ENCODE measurements at regions not wholly inside any gene's neighbourhood (a gene's known extent, or its start where the extent isn't known, plus 50 kb on each side); places are given as distances from the start of the nearest gene placed in this dataset.

DNA sequence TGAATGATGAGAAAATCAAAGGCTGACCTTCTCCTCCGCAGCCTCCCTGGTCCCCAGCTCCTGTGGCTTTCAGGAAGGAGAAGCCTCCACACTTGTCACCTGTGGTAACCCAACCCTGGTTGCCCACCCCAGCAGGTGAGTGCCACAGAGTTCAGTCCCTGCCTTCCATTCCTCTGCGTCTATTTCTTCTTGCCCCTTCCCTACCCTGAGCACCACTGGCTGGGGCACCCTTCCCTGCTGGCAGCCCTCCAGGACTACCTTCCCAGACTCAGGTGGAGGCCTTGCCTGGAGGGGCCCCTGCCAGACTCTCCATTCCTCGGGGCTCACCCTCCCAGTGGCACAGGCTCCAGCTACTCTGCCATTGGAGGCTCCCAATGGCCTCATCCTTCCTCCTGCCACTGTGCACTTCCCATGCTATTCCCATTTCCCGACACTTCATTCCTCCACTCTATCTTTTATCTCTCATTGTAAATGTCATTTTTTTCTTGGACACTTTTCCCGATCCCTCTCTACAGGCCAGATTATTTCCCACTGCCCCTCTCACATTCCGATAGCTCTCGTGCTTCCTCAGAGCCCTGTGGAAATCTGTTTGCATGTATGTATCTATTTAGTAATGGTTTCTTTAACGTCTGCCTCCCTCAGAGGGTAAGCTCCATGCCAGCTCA, 90.6 kb upstream of the PCBD1 start:
- H3K9ac ChIP-seq (ENCODE audit: low read length) = no peak overlapping the region
- no peaks in the 10 kb centered on the region for H3K36me3 ChIP-seq (ENCODE audit: insufficient read depth, low read length)
- H3K27me3 ChIP-seq (ENCODE audit: insufficient read depth, low read length) = no peaks in the 10 kb centered on the region; the same call in 1 of the 2 replicates

DNA sequence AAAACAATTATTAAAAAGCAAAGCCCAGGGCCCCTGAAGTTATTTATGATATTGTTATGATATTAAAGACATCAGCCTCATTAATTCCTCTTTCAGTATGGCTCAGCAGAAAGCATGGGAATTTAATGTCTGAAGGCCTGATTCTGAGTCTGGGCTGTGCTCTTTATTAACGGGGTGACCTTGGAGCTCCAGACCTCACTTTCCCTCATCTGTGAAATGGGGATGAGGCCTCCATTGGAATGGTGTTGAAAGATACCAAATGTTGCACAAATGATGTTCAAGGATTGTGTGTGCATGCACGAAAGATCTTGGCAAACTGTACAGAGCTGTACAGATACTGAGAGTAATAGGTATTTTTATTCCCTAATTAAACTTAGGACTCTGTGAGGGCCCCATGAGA, 92.3 kb upstream of the PCBD1 start:
- Histone ChIP-seq H3K79me2 (ENCODE audit: insufficient read depth, low read length) (no peaks in the 10 kb centered on the region), H3K27me3 (ENCODE audit: insufficient read depth, low read length) (no peaks in the 10 kb centered on the region; the same call in 1 of the 2 replicates), H3K4me3 (ENCODE audit: low read depth, low read length, poor library complexity, severe bottlenecking) (no peak overlapping the region), H4K20me1 (ENCODE audit: insufficient read depth, low read length) (no peaks in the 10 kb centered on the region), H3K4me2 (ENCODE audit: low read length) (no peak overlapping the region), H3K27ac (ENCODE audit: low read depth, low read length, poor library complexity, severe bottlenecking) (no peak overlapping the region), H3K9me2 (ENCODE audit: low read depth, low read length) (no peaks in the 10 kb centered on the region), H3F3A (ENCODE audit: insufficient read depth, low read length) (no peaks in the 10 kb centered on the region), H2AFZ (ENCODE audit: low read length) (no peak overlapping the region), H3K36me3 (ENCODE audit: insufficient read depth, low read length) (no peaks in the 10 kb centered on the region), H3K9ac (ENCODE audit: low read length) (no peak overlapping the region), H3K4me1 (ENCODE audit: insufficient read depth, low read length, severe bottlenecking) (no peaks in the 10 kb centered on the region), H3K9me3 (ENCODE audit: low read length) (no peaks in the 10 kb centered on the region)
- TF ChIP-seq EZH2 (IDR thresholded peaks at IDR 0.05; ENCODE audit: borderline replicate concordance, low read length) = no peak
- TF ChIP-seq, protein P1, sequence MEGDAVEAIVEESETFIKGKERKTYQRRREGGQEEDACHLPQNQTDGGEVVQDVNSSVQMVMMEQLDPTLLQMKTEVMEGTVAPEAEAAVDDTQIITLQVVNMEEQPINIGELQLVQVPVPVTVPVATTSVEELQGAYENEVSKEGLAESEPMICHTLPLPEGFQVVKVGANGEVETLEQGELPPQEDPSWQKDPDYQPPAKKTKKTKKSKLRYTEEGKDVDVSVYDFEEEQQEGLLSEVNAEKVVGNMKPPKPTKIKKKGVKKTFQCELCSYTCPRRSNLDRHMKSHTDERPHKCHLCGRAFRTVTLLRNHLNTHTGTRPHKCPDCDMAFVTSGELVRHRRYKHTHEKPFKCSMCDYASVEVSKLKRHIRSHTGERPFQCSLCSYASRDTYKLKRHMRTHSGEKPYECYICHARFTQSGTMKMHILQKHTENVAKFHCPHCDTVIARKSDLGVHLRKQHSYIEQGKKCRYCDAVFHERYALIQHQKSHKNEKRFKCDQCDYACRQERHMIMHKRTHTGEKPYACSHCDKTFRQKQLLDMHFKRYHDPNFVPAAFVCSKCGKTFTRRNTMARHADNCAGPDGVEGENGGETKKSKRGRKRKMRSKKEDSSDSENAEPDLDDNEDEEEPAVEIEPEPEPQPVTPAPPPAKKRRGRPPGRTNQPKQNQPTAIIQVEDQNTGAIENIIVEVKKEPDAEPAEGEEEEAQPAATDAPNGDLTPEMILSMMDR (IDR thresholded peaks at IDR 0.05; ENCODE audit: low read length) = no peak

More for the DNA sequence above, 90.6 kb upstream of the PCBD1 start:
- no peaks in the 10 kb centered on the region for H3K9me3 ChIP-seq (ENCODE audit: low read length)
- H3K27ac ChIP-seq (ENCODE audit: low read depth, low read length, poor library complexity, severe bottlenecking) = no peak overlapping the region
- H2AFZ ChIP-seq (ENCODE audit: low read length) = no peak overlapping the region
- H3K79me2 ChIP-seq (ENCODE audit: insufficient read depth, low read length) = no peaks in the 10 kb centered on the region
- H3K4me2 ChIP-seq (ENCODE audit: low read length) = no peak overlapping the region
- H3F3A ChIP-seq (ENCODE audit: insufficient read depth, low read length) = no peaks in the 10 kb centered on the region
- H4K20me1 ChIP-seq (ENCODE audit: insufficient read depth, low read length) = no peaks in the 10 kb centered on the region
- no peaks in the 10 kb centered on the region for H3K4me1 ChIP-seq (ENCODE audit: insufficient read depth, low read length, severe bottlenecking)
- TF ChIP-seq, protein P1 (IDR thresholded peaks at IDR 0.05; ENCODE audit: low read length) = no peak
- no peak for TF ChIP-seq EZH2 (IDR thresholded peaks at IDR 0.05; ENCODE audit: borderline replicate concordance, low read length)
- no peaks in the 10 kb centered on the region for H3K9me2 ChIP-seq (ENCODE audit: low read depth, low read length)
- no peak overlapping the region for H3K4me3 ChIP-seq (ENCODE audit: low read depth, low read length, poor library complexity, severe bottlenecking)

DNA sequence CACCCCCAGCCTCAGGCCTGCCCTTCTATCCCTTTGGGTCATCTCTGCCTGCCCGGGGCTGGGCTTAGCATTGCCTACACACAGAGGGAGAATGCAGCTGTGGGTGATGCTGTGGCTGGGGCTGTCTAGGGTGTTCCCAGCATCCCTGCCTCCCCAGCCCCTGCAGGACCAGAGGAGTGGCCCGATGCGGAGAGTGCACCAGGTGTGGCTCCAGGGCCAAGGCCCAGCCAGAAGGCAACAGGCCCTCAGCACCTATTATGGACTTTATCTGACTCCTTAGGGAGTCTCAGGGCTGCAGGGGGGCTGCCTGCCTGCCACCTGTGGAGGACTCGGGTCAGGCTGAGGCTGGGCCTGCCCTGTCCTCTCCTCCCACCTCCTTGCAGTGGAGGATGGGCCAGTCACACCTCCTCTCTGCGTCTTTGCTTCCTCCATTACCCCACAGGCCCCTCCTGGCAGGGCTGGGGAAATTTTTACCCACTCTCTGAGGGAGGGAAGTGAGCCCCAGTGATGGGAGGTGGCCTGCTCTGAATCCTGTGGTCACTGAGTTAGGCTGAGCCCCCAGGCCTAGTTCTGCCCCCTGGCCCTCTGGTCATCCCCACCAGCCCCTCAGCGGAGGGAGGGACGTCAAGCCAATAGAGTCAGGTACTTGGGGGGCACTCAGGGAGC, 92.9 kb upstream of the PCBD1 start:
- H3K4me2 ChIP-seq (ENCODE audit: low read length) = no peak overlapping the region
- H3K9me2 ChIP-seq (ENCODE audit: low read depth, low read length) = no peaks in the 10 kb centered on the region
- no peak overlapping the region for H3K4me3 ChIP-seq (ENCODE audit: low read depth, low read length, poor library complexity, severe bottlenecking)
- H3K9me3 ChIP-seq (ENCODE audit: low read length) = no peaks in the 10 kb centered on the region
- H3K36me3 ChIP-seq (ENCODE audit: insufficient read depth, low read length) = no peaks in the 10 kb centered on the region
- H3K79me2 ChIP-seq (ENCODE audit: insufficient read depth, low read length) = no peaks in the 10 kb centered on the region
- H3K27ac ChIP-seq (ENCODE audit: low read depth, low read length, poor library complexity, severe bottlenecking) = no peak overlapping the region
- no peaks in the 10 kb centered on the region for H4K20me1 ChIP-seq (ENCODE audit: insufficient read depth, low read length)
- no peak overlapping the region for H2AFZ ChIP-seq (ENCODE audit: low read length)
- no peaks in the 10 kb centered on the region for H3K4me1 ChIP-seq (ENCODE audit: insufficient read depth, low read length, severe bottlenecking)
- H3F3A ChIP-seq (ENCODE audit: insufficient read depth, low read length) = no peaks in the 10 kb centered on the region
- H3K9ac ChIP-seq (ENCODE audit: low read length) = no peak overlapping the region
- no peaks in the 10 kb centered on the region; the same call in 1 of the 2 replicates for H3K27me3 ChIP-seq (ENCODE audit: insufficient read depth, low read length)
- no peak for TF ChIP-seq EZH2 (IDR thresholded peaks at IDR 0.05; ENCODE audit: borderline replicate concordance, low read length)
- TF ChIP-seq, protein P1 (IDR thresholded peaks at IDR 0.05; ENCODE audit: low read length) = no peak
